ENCODE measurements at regions not wholly inside any gene's neighbourhood (a gene's known extent, or its start where the extent isn't known, plus 50 kb on each side); places are given as distances from the start of the nearest gene placed in this dataset.

- Histone ChIP-seq H3K27ac (no peak overlapping the region), H3K9ac (ENCODE audit: low read depth in 2 of 2, low read length in 2 of 2) (no peak overlapping the region), H3K27me3 (no peaks in the 10 kb centered on the region), H3K4me1 (peaks cover 13% of the 10 kb centered on the region), H3K9me3 (no peaks in the 10 kb centered on the region), H3K36me3 (no peaks in the 10 kb centered on the region), H3K4me3 (no peak overlapping the region)
- intact Hi-C loops (cut with DNase I), result no loop called here
- DNase-seq, result no peak
- TF ChIP-seq CTCF (IDR thresholded peaks at IDR 0.05), result no peak
Measured at GRCh38 chr4:146029147-146029546, 90.5 kb upstream of the ZNF827 start.

GRCh38 chr4:146027761-146028160 lies 89.1 kb upstream of the ZNF827 start:
- Histone ChIP-seq H3K9me3 (no peaks in the 10 kb centered on the region), H3K4me1 (peaks cover 10% of the 10 kb centered on the region), H3K4me3 (no peak overlapping the region), H3K36me3 (no peaks in the 10 kb centered on the region), H3K9ac (ENCODE audit: low read depth in 2 of 2, low read length in 2 of 2) (no peak overlapping the region), H3K27ac (no peak overlapping the region), H3K27me3 (no peaks in the 10 kb centered on the region)
- TF ChIP-seq CTCF (IDR thresholded peaks at IDR 0.05), result no peak
- intact Hi-C loops (cut with DNase I), result no loop called here
- DNase-seq, result no peak

GRCh38 chr4:146023334-146023967 lies 84.8 kb upstream of the ZNF827 start:
- intact Hi-C loops (cut with DNase I), result no loop called here
- H3K4me3 ChIP-seq, result no peak overlapping the region
- no peak overlapping the region for H3K27ac ChIP-seq
- no peaks in the 10 kb centered on the region for H3K4me1 ChIP-seq
- no peak for TF ChIP-seq CTCF (IDR thresholded peaks at IDR 0.05)
- H3K27me3 ChIP-seq, result no peaks in the 10 kb centered on the region
- H3K36me3 ChIP-seq, result no peaks in the 10 kb centered on the region
- DNase-seq, result no peak
- no peak overlapping the region for H3K9ac ChIP-seq (ENCODE audit: low read depth in 2 of 2, low read length in 2 of 2)
- no peaks in the 10 kb centered on the region for H3K9me3 ChIP-seq

- Histone ChIP-seq H3K27ac (no peak overlapping the region), H3K4me1 (no peaks in the 10 kb centered on the region), H3K9ac (ENCODE audit: low read depth in 2 of 2, low read length in 2 of 2) (no peak overlapping the region), H3K27me3 (no peaks in the 10 kb centered on the region), H3K9me3 (no peaks in the 10 kb centered on the region), H3K4me3 (no peak overlapping the region), H3K36me3 (no peaks in the 10 kb centered on the region)
- DNase-seq, result no peak
- intact Hi-C loops (cut with DNase I), result no loop called here
- no peak for TF ChIP-seq CTCF (IDR thresholded peaks at IDR 0.05)
Measured at GRCh38 chr4:146022541-146022940, 83.9 kb upstream of the ZNF827 start.

GRCh38 chr4:146018247-146018646 lies 79.6 kb upstream of the ZNF827 start:
- TF ChIP-seq CTCF (IDR thresholded peaks at IDR 0.05), result no peak
- Histone ChIP-seq H3K27me3 (no peaks in the 10 kb centered on the region), H3K9me3 (no peaks in the 10 kb centered on the region), H3K9ac (ENCODE audit: low read depth in 2 of 2, low read length in 2 of 2) (no peak overlapping the region), H3K27ac (no peak overlapping the region), H3K4me1 (no peaks in the 10 kb centered on the region), H3K36me3 (no peaks in the 10 kb centered on the region), H3K4me3 (no peak overlapping the region)
- intact Hi-C loops (cut with DNase I), result no loop called here
- no peak for DNase-seq
